Spleen (tissue), 11 donors: ENCODE measurements at regions not wholly inside any gene's neighbourhood (a gene's known extent, or its start where the extent isn't known, plus 50 kb on each side); places are given as distances from the start of the nearest gene placed in this dataset.

ENCODE experiments used
- DNase-seq: peaks from one replicate; pipeline ENCODE4 v3.0.0-alpha.2; 2020
- H3K27ac ChIP-seq, 8 donors: fragments of 200-600 bp; sonication (generic) in 7 of 8; 1 replicate in 4 of 8; 2 replicates in 4 of 8; pipeline versions ENCODE4 v1.5.0 to v1.8.0; 2016 to 2021; ENCODE audit warnings: inconsistent platforms in 4 of 8, mild to moderate bottlenecking in 4 of 8, moderate library complexity in 1 of 8
- H3K27me3 ChIP-seq, 7 donors: fragments of 200-600 bp; sonication (generic) in 6 of 7; replicated peaks in 1 of 7; 1 replicate in 4 of 7; 2 replicates in 3 of 7; pipeline versions ENCODE4 v1.5.0 to v1.8.0; 2016 to 2021; ENCODE audit warnings: inconsistent platforms in 3 of 7, mild to moderate bottlenecking in 1 of 7
- H3K36me3 ChIP-seq, 6 donors: fragments of 200-600 bp; sonication (generic) in 5 of 6; 1 replicate in 4 of 6; 2 replicates in 2 of 6; pipeline versions ENCODE4 v1.5.0 to v1.8.0; 2016 to 2021; ENCODE audit warnings: inconsistent platforms in 2 of 6
- H3K4me1 ChIP-seq, 6 donors: fragments of 200-600 bp; sonication (generic) in 5 of 6; 1 replicate in 3 of 6; 2 replicates in 3 of 6; pipeline versions ENCODE4 v1.5.0 to v1.8.0; 2016 to 2021; ENCODE audit warnings: inconsistent platforms in 3 of 6
- H3K4me3 ChIP-seq, 8 donors: fragments of 200-600 bp; sonication (generic) in 7 of 8; 1 replicate in 4 of 8; 2 replicates in 4 of 8; pipeline versions ENCODE4 v1.5.0 to v1.8.0; 2016 to 2021; ENCODE audit warnings: inconsistent platforms in 4 of 8, mild to moderate bottlenecking in 4 of 8, moderate library complexity in 2 of 8
- H3K9me3 ChIP-seq, 8 donors: fragments of 200-600 bp; sonication (generic) in 7 of 8; 1 replicate in 4 of 8; 2 replicates in 4 of 8; pipeline versions ENCODE4 v1.5.0 to v1.8.0; 2016 to 2021; ENCODE audit warnings: inconsistent platforms in 4 of 8
- POLR2A ChIP-seq, 3 donors: fragments of 450-650 bp; IDR thresholded peaks; one replicate each; pipeline ENCODE4 v1.5.1; 2017; ENCODE audit warnings: antibody characterized with exemption in 3 of 3, mild to moderate bottlenecking in 1 of 3
- POLR2AphosphoS5 ChIP-seq, 3 donors: sonication (generic); formaldehyde crosslinking; IDR thresholded peaks; one replicate each; pipeline ENCODE4 v1.5.1; 2017; ENCODE audit warnings: antibody characterized with exemption in 3 of 3
- WGBS, 5 donors: extraction: QIAGEN DNeasy Blood & Tissue Kit in 3 of 5; methylation state at CpG; one replicate each; pipeline versions ENCODE4 v1.1.5 to v1.1.7; 2013 to 2018; 5-methylcytosine and 5-hydroxymethylcytosine counted together
- intact Hi-C: fragments of 100-400 bp; cut with DNase I; formaldehyde crosslinking; loops from one replicate; pipeline ENCODE4 v1.15.0; 2023; ENCODE audit warnings: low total_unique reads
- TF ChIP-seq, protein P1 (sequence below), 11 experiments: fragments of 200-600 bp in 7 of 11; fragments of 450-650 bp in 4 of 11; sonication (generic) in 4 of 11; IDR thresholded peaks in 8 of 11; conservative IDR thresholded peaks in 3 of 11; 1 replicate in 7 of 11; 2 replicates in 4 of 11; pipeline versions ENCODE4 v1.4.0 to v1.8.0; 2016 to 2021; ENCODE audit warnings: antibody characterized with exemption in 11 of 11, inconsistent platforms in 4 of 11, mild to moderate bottlenecking in 1 of 11
- donor health status: healthy with polysubstance abuse.
- donor health status: DM: no; HTN: no; CAD: no; lungs with moderate emphysema.
- donor health status: DM: no; HTN: no; CAD: no.
- donor health status: Bipolar disorder and iron deficiency.
- donor health status: healthy.
- donor health status: DM: no; HTN: no; CAD: no.
- donor health status: DM: yes; HTN: yes; CAD: no.

DNA sequence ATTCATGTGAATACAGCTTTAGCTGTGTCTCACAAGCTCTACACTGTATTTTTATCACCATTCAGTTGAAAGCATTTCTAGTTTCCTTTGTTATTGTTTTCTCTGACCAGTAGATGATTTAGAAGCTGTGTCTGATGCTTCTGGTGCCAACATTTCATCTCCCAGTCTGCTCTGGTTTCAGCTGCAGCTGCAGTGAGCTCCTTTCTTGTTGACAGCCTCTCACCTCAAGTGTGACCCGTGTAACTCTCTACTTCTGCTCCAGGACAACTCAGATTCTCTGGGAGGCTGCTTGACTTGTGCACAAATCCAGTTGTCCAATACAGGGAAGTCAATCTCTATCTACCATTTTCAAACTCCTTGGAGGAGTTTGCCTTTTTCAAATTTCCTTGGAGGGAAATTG is 504.8 kb downstream of the DIRAS2 start:
- H3K36me3 ChIP-seq = no peaks in the 10 kb centered on the region
- peaks cover 0 to 12% (median 0%) of the 10 kb centered on the region in 6 donors for H3K4me1 ChIP-seq
- TF ChIP-seq POLR2AphosphoS5 (IDR thresholded peaks at IDR 0.05) (no peak), POLR2A (IDR thresholded peaks at IDR 0.05) (no peak)
- TF ChIP-seq, protein P1, sequence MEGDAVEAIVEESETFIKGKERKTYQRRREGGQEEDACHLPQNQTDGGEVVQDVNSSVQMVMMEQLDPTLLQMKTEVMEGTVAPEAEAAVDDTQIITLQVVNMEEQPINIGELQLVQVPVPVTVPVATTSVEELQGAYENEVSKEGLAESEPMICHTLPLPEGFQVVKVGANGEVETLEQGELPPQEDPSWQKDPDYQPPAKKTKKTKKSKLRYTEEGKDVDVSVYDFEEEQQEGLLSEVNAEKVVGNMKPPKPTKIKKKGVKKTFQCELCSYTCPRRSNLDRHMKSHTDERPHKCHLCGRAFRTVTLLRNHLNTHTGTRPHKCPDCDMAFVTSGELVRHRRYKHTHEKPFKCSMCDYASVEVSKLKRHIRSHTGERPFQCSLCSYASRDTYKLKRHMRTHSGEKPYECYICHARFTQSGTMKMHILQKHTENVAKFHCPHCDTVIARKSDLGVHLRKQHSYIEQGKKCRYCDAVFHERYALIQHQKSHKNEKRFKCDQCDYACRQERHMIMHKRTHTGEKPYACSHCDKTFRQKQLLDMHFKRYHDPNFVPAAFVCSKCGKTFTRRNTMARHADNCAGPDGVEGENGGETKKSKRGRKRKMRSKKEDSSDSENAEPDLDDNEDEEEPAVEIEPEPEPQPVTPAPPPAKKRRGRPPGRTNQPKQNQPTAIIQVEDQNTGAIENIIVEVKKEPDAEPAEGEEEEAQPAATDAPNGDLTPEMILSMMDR (IDR thresholded peaks at IDR 0.05 in 8 of 11, conservative IDR thresholded peaks at IDR 0.05 in 3 of 11) = no peak
- no peak overlapping the region for H3K4me3 ChIP-seq
- peaks cover 0 to 27% (median 0%) of the 10 kb centered on the region in 7 donors for H3K27me3 ChIP-seq
- intact Hi-C loops = no loop called here
- no peaks in the 10 kb centered on the region for H3K9me3 ChIP-seq
- WGBS, 5 donors = 52 to 68% (median 59%) methylated on average over 1 of the region's 1 CpG
- no peak for DNase-seq
- H3K27ac ChIP-seq = no peak overlapping the region

DNA sequence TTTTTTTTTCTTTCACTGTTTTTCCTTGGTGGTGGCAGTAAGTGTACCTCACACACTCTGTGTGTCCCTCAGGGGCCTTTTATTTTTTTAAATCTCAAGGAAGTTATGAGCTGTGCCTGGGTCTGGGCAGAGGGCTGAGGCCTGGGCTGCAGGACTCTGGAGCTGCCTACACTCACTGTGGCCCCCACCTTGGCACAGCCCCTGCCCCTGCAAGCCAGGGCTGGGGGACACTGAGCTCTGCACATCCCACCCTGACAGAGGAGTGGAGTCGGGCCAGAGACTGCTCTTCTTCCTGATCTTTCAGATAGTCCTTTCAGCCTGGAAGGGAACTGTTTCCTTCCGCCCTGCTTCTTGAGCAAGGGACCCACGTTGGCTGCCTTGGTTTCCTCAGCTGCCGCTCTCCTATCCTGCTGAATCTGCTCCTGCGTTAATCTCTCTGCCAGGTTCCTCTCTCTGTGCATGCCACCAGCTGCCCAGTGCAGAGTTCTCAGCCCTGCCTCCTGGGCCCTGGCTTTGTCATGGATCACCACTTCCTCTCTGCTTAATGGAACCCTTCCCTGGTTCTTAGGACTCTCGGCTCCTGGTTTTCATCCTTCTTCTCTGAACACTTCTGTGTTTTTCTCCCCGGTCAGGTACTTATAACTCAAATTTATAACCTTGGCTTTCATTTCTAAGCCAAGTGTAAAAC is 502.3 kb downstream of the DIRAS2 start:
- Histone ChIP-seq H3K4me1 (peaks cover 0 to 14% (median 0%) of the 10 kb centered on the region in 6 donors), H3K36me3 (no peaks in the 10 kb centered on the region), H3K4me3 (no peak overlapping the region), H3K27me3 (peaks cover 0 to 20% (median 0%) of the 10 kb centered on the region in 7 donors), H3K9me3 (peaks cover 0 to 2% (median 0%) of the 10 kb centered on the region in 8 donors), H3K27ac (no peak overlapping the region)
- intact Hi-C loops = loop anchor here (5.0 kb wide), 2 partner anchors 82 to 732 kb away; no protein-coding TSS in a partner anchor
- no peak for TF ChIP-seq POLR2A (IDR thresholded peaks at IDR 0.05)
- TF ChIP-seq, protein P1 (IDR thresholded peaks at IDR 0.05 in 8 of 11, conservative IDR thresholded peaks at IDR 0.05 in 3 of 11) = no peak
- TF ChIP-seq POLR2AphosphoS5 (IDR thresholded peaks at IDR 0.05) = no peak
- 60 to 74% (median 71%) methylated on average over 6 to 7 of the region's 7 CpGs for WGBS, 5 donors
- DNase-seq = no peak

DNA sequence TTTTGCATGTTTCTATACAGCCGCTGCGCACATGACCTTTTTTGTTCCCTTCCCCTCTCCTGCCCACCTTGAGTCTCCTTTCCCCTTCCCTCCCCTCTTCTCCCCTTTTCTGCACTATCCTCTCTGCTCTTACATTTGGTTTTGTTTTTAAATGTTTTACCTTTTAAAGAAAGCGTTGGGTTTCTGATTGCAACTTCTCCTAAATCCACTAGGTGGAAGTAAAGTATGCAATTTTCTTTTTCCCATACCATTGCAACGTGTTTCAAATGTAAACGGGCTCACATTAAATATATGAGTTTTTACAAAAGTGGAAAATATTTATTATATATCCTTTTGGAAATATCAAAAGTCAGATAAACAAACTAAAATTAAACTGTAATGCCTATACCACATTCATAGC is 500.9 kb downstream of the DIRAS2 start:
- Histone ChIP-seq H3K4me1 (peaks cover 0 to 14% (median 0%) of the 10 kb centered on the region in 6 donors), H3K27me3 (peaks cover 0 to 18% (median 0%) of the 10 kb centered on the region in 7 donors), H3K9me3 (peaks cover 0 to 4% (median 0%) of the 10 kb centered on the region in 8 donors), H3K4me3 (no peak overlapping the region), H3K27ac (no peak overlapping the region), H3K36me3 (no peaks in the 10 kb centered on the region)
- no peak for DNase-seq
- TF ChIP-seq POLR2AphosphoS5 (IDR thresholded peaks at IDR 0.05) = no peak
- TF ChIP-seq, protein P1 (IDR thresholded peaks at IDR 0.05 in 8 of 11, conservative IDR thresholded peaks at IDR 0.05 in 3 of 11) = peak; percentile 6 to 64 (median 58)
- no peak for TF ChIP-seq POLR2A (IDR thresholded peaks at IDR 0.05)
- intact Hi-C loops = loop anchor here (5.0 kb wide), 2 partner anchors 81 to 731 kb away; no protein-coding TSS in a partner anchor
- WGBS, 5 donors = 22 to 31% (median 30%) methylated on average over 5 of the region's 5 CpGs

DNA sequence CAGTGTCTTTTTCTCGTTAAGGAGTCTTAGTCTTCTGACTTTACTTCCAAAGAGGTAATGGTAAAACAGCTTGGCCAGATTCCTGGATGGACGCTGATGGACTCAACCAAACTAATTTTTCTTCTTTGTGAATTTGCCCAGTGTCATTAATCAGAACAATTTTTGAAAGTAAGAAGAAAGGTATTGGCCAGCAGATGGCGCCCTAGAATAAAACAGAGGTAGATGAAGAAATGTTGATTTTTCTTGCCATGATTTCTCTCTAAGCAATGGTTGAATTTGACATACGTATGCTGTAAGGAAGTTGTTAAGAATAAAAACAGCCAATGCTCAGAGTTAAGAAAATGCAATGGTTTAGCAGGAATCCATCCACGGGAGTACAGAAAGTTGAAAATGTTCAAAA is 500.0 kb downstream of the DIRAS2 start:
- no peak overlapping the region for H3K4me3 ChIP-seq
- TF ChIP-seq, protein P1 (IDR thresholded peaks at IDR 0.05 in 8 of 11, conservative IDR thresholded peaks at IDR 0.05 in 3 of 11) = peak in 10 of 11 experiments; percentile 26 to 67 (median 58)
- TF ChIP-seq POLR2AphosphoS5 (IDR thresholded peaks at IDR 0.05) = no peak
- peaks cover 0 to 14% (median 0%) of the 10 kb centered on the region in 6 donors for H3K4me1 ChIP-seq
- peaks cover 0 to 22% (median 0%) of the 10 kb centered on the region in 7 donors for H3K27me3 ChIP-seq
- intact Hi-C loops = loop anchor here (5.0 kb wide), 2 partner anchors 80 to 730 kb away; no protein-coding TSS in a partner anchor
- DNase-seq = no peak
- H3K9me3 ChIP-seq = peaks cover 0 to 7% (median 0%) of the 10 kb centered on the region in 8 donors
- WGBS, 5 donors = 7 to 16% (median 9%) methylated on average over 5 of the region's 5 CpGs
- H3K27ac ChIP-seq = no peak overlapping the region
- no peaks in the 10 kb centered on the region for H3K36me3 ChIP-seq
